ENCODE measurements at regions not wholly inside any gene's neighbourhood (a gene's known extent, or its start where the extent isn't known, plus 50 kb on each side); places are given as distances from the start of the nearest gene placed in this dataset.

- no peak for TF ChIP-seq CTCF (IDR thresholded peaks at IDR 0.05)
- H3K4me3 Mint-ChIP-seq (ENCODE audit: unreplicated experiment), result no peak overlapping the region
- H3K27ac Mint-ChIP-seq (ENCODE audit: unreplicated experiment), result no peak overlapping the region
- peaks cover 3% of the 10 kb centered on the region for H3K9me3 Mint-ChIP-seq (ENCODE audit: low read depth)
- no peak for DNase-seq (ENCODE audit: low spot score)
- H3K4me1 Mint-ChIP-seq (ENCODE audit: low read depth), result no peaks in the 10 kb centered on the region
- no peaks in the 10 kb centered on the region for H3K36me3 Mint-ChIP-seq (ENCODE audit: low read depth)
- peaks cover 5% of the 10 kb centered on the region for H3K27me3 Mint-ChIP-seq (ENCODE audit: low read depth)
Observed at GRCh38 chr5:88384886-88385285, 116.2 kb upstream of the TMEM161B start.

GRCh38 chr5:88380332-88380731 is 111.7 kb upstream of the TMEM161B start:
- Mint-ChIP-seq H3K9me3 (ENCODE audit: low read depth) (peaks cover 12% of the 10 kb centered on the region), H3K4me1 (ENCODE audit: low read depth) (no peaks in the 10 kb centered on the region), H3K36me3 (ENCODE audit: low read depth) (no peaks in the 10 kb centered on the region), H3K27ac (ENCODE audit: unreplicated experiment) (no peak overlapping the region), H3K27me3 (ENCODE audit: low read depth) (no peaks in the 10 kb centered on the region), H3K4me3 (ENCODE audit: unreplicated experiment) (no peak overlapping the region)
- no peak for TF ChIP-seq CTCF (IDR thresholded peaks at IDR 0.05)
- DNase-seq (ENCODE audit: low spot score), result no peak

GRCh38 chr5:88377705-88378656 is 109.3 kb upstream of the TMEM161B start:
- peaks cover 12% of the 10 kb centered on the region for H3K9me3 Mint-ChIP-seq (ENCODE audit: low read depth)
- no peaks in the 10 kb centered on the region for H3K4me1 Mint-ChIP-seq (ENCODE audit: low read depth)
- H3K27me3 Mint-ChIP-seq (ENCODE audit: low read depth), result no peaks in the 10 kb centered on the region
- no peak overlapping the region for H3K27ac Mint-ChIP-seq (ENCODE audit: unreplicated experiment)
- no peaks in the 10 kb centered on the region for H3K36me3 Mint-ChIP-seq (ENCODE audit: low read depth)
- TF ChIP-seq CTCF (IDR thresholded peaks at IDR 0.05), result no peak
- DNase-seq (ENCODE audit: low spot score), result no peak
- no peak overlapping the region for H3K4me3 Mint-ChIP-seq (ENCODE audit: unreplicated experiment)

- no peak overlapping the region for H3K4me3 Mint-ChIP-seq (ENCODE audit: unreplicated experiment)
- no peak overlapping the region for H3K27ac Mint-ChIP-seq (ENCODE audit: unreplicated experiment)
- DNase-seq (ENCODE audit: low spot score), result no peak
- H3K36me3 Mint-ChIP-seq (ENCODE audit: low read depth), result no peaks in the 10 kb centered on the region
- H3K9me3 Mint-ChIP-seq (ENCODE audit: low read depth), result peaks cover 12% of the 10 kb centered on the region
- no peaks in the 10 kb centered on the region for H3K4me1 Mint-ChIP-seq (ENCODE audit: low read depth)
- TF ChIP-seq CTCF (IDR thresholded peaks at IDR 0.05), result no peak
- no peaks in the 10 kb centered on the region for H3K27me3 Mint-ChIP-seq (ENCODE audit: low read depth)
Observed at GRCh38 chr5:88377240-88377639, 108.6 kb upstream of the TMEM161B start.

GRCh38 chr5:88376728-88377127 is 108.1 kb upstream of the TMEM161B start:
- Mint-ChIP-seq H3K4me1 (ENCODE audit: low read depth) (no peaks in the 10 kb centered on the region), H3K27ac (ENCODE audit: unreplicated experiment) (no peak overlapping the region), H3K9me3 (ENCODE audit: low read depth) (peaks cover 9% of the 10 kb centered on the region), H3K27me3 (ENCODE audit: low read depth) (no peaks in the 10 kb centered on the region), H3K4me3 (ENCODE audit: unreplicated experiment) (no peak overlapping the region), H3K36me3 (ENCODE audit: low read depth) (no peaks in the 10 kb centered on the region)
- TF ChIP-seq CTCF (IDR thresholded peaks at IDR 0.05), result no peak
- DNase-seq (ENCODE audit: low spot score), result no peak
